A549 (cell line): ENCODE measurements at regions not wholly inside any gene's neighbourhood (a gene's known extent, or its start where the extent isn't known, plus 50 kb on each side); places are given as distances from the start of the nearest gene placed in this dataset.

Experiments used
- ATAC-seq, 2 experiments: fragments of 200-7000 bp in 1 of 2; fragments of >200 bp in 1 of 2; cut with Nextera tagmentation in 1 of 2; cut with Tn5 transposase in 1 of 2; 3 replicates each; pipeline versions ENCODE4 v1.8.0 to v1.9.1; 2018 to 2020; ENCODE audit warnings: mild to moderate bottlenecking in 1 of 2, moderate library complexity in 1 of 2
- CTCF ChIA-PET: fragments of 300-600 bp; sonication (Branson Sonifier 250); formaldehyde crosslinking; extraction: SDS; loops from one replicate; lab custom pipeline; 2021; ENCODE audit warnings: antibody characterized with exemption, inconsistent platforms; lab: Yijun Ruan, JAX
- POLR2A ChIA-PET: fragments of 350-600 bp; formaldehyde crosslinking; extraction: SDS; loops from one replicate; lab custom pipeline; 2021; ENCODE audit warnings: antibody characterized with exemption, inconsistent platforms; lab: Yijun Ruan, JAX
- DNase-seq, 2 experiments: peaks; one replicate each; pipeline versions ENCODE4 v3.0.0 to v3.0.0-alpha.2; 2011 to 2016; ENCODE audit warnings: low read depth in 1 of 2, low spot score in 1 of 2
- FAIRE-seq: peaks from 2 replicates; lab custom pipeline; 2011; peaks lifted over from hg19 to GRCh38; lab: Jason Lieb, UNC
- H3K27ac ChIP-seq, 2 experiments: fragments of >200 bp; sonication (Bioruptor Twin); formaldehyde crosslinking; 3 replicates each; pipeline ENCODE4 v1.5.1; 2016 to 2017
- H3K4me1 ChIP-seq: fragments of >200 bp; sonication (Bioruptor Twin); formaldehyde crosslinking; 3 replicates; pipeline ENCODE4 v1.6.1; 2016
- H3K4me2 ChIP-seq: fragments of >200 bp; sonication (Bioruptor Twin); formaldehyde crosslinking; 3 replicates; pipeline ENCODE4 v1.6.1; 2016
- H3K4me3 ChIP-seq: fragments of >200 bp; sonication (Bioruptor Twin); formaldehyde crosslinking; 3 replicates; pipeline ENCODE4 v1.5.1; 2016
- H3K9me3 ChIP-seq: fragments of >200 bp; sonication (Bioruptor Twin); formaldehyde crosslinking; 3 replicates; pipeline ENCODE4 v1.6.1; 2016
- CBX2 ChIP-seq: fragments of 200-600 bp; sonication (generic); IDR thresholded peaks from 2 replicates; pipeline ENCODE4 v1.6.1; 2016; ENCODE audit warnings: low read depth, mild to moderate bottlenecking, borderline replicate concordance
- CBX8 ChIP-seq: fragments of 200-600 bp; sonication (generic); IDR thresholded peaks from 2 replicates; pipeline ENCODE4 v1.6.1; 2016
- CEBPB ChIP-seq, 2 experiments: fragments of >200 bp in 1 of 2; sonication (Bioruptor Twin) in 1 of 2; formaldehyde crosslinking in 1 of 2; IDR thresholded peaks; 2 replicates each; pipeline ENCODE4 v1.6.1; 2012 to 2016
- ELK1 ChIP-seq: fragments of 150-350 bp; IDR thresholded peaks from 2 replicates; pipeline ENCODE4 v1.6.1; 2014; ENCODE audit warnings: low read depth, mild to moderate bottlenecking, low read length
- FOXS1 ChIP-seq: fragments of 250-450 bp; sonication (Bioruptor Pico); IDR thresholded peaks from 2 replicates; pipeline ENCODE4 v1.5.0; 2020; ENCODE audit warnings: mild to moderate bottlenecking, moderate library complexity
- HES2 ChIP-seq: fragments of >200 bp; sonication (Bioruptor Twin); formaldehyde crosslinking; IDR thresholded peaks from 2 replicates; pipeline ENCODE4 v1.6.1; 2016
- HEYL ChIP-seq: fragments of 250-450 bp; sonication (Bioruptor Pico); IDR thresholded peaks from 2 replicates; pipeline ENCODE4 v1.8.0; 2021; ENCODE audit warnings: mild to moderate bottlenecking, moderate library complexity
- HOXA7 ChIP-seq: fragments of 250-450 bp; sonication (Bioruptor Pico); IDR thresholded peaks from 2 replicates; pipeline ENCODE4 v1.5.0; 2020; ENCODE audit warnings: mild to moderate bottlenecking, moderate library complexity
- HOXB13 ChIP-seq: fragments of 250-450 bp; sonication (Bioruptor Pico); IDR thresholded peaks from 2 replicates; pipeline ENCODE4 v1.5.0; 2020; ENCODE audit warnings: low read depth, mild to moderate bottlenecking, moderate library complexity
- HOXB5 ChIP-seq: fragments of 250-450 bp; sonication (Bioruptor Pico); IDR thresholded peaks from 2 replicates; pipeline ENCODE4 v1.5.0; 2020; ENCODE audit warnings: mild to moderate bottlenecking, moderate library complexity
- KDM1A ChIP-seq: fragments of 200-600 bp; sonication (generic); IDR thresholded peaks from 2 replicates; pipeline ENCODE4 v1.6.1; 2016; ENCODE audit warnings: low read depth, mild to moderate bottlenecking
- NR3C1 ChIP-seq: fragments of >200 bp; sonication (Bioruptor Twin); formaldehyde crosslinking; IDR thresholded peaks from 3 replicates; pipeline ENCODE4 v1.6.1; 2017
- POLR2AphosphoS2 ChIP-seq: conservative IDR thresholded peaks from 2 replicates; pipeline ENCODE4 v1.6.1; 2012; ENCODE audit warnings: low read length, improper control_type of control experiment, inconsistent platforms
- SMC3 ChIP-seq: fragments of >200 bp; sonication (Bioruptor Twin); formaldehyde crosslinking; IDR thresholded peaks from 3 replicates; pipeline ENCODE4 v1.6.1; 2018; ENCODE audit warnings: inconsistent platforms
- TFCP2L1 ChIP-seq: fragments of 250-450 bp; sonication (Bioruptor Pico); IDR thresholded peaks from 2 replicates; pipeline ENCODE4 v1.5.0; 2021; ENCODE audit warnings: mild to moderate bottlenecking
- TP53 ChIP-seq: fragments of 250-450 bp; sonication (Bioruptor Pico); IDR thresholded peaks from 2 replicates; pipeline ENCODE4 v1.5.0; 2021; ENCODE audit warnings: mild to moderate bottlenecking, moderate library complexity
- ZC3H11A ChIP-seq: fragments of 450-650 bp; IDR thresholded peaks from 2 replicates; pipeline ENCODE4 v1.6.1; 2014; ENCODE audit warnings: antibody characterized with exemption, mild to moderate bottlenecking
- ZNF302 ChIP-seq: fragments of 250-450 bp; sonication (Bioruptor Pico); IDR thresholded peaks from 2 replicates; pipeline ENCODE4 v1.9.0; 2021; ENCODE audit warnings: inconsistent platforms, mild to moderate bottlenecking, moderate library complexity
- ZSCAN20 ChIP-seq: fragments of 250-450 bp; sonication (Bioruptor Pico); IDR thresholded peaks from 2 replicates; pipeline ENCODE4 v1.8.0; 2022; ENCODE audit warnings: mild to moderate bottlenecking, moderate library complexity
- WGBS: methylation state at CpG from one replicate; pipeline ENCODE4 v1.1.6; 2017; ENCODE audit errors: missing lambda C conversion rate; 5-methylcytosine and 5-hydroxymethylcytosine counted together
- TF ChIP-seq, protein P1 (sequence below): fragments of 250-450 bp; sonication (Bioruptor Pico); IDR thresholded peaks from 2 replicates; pipeline ENCODE4 v1.5.0; 2020; ENCODE audit warnings: low read depth, mild to moderate bottlenecking, moderate library complexity
- TF ChIP-seq, protein P2 (sequence below): fragments of 250-450 bp; sonication (Bioruptor Pico); IDR thresholded peaks from 2 replicates; pipeline ENCODE4 v1.5.0; 2021; ENCODE audit warnings: mild to moderate bottlenecking, moderate library complexity, borderline replicate concordance
- TF ChIP-seq, protein P3 (sequence below): fragments of >200 bp; sonication (Bioruptor Twin); formaldehyde crosslinking; IDR thresholded peaks from 3 replicates; pipeline ENCODE4 v1.6.1; 2016

DNA sequence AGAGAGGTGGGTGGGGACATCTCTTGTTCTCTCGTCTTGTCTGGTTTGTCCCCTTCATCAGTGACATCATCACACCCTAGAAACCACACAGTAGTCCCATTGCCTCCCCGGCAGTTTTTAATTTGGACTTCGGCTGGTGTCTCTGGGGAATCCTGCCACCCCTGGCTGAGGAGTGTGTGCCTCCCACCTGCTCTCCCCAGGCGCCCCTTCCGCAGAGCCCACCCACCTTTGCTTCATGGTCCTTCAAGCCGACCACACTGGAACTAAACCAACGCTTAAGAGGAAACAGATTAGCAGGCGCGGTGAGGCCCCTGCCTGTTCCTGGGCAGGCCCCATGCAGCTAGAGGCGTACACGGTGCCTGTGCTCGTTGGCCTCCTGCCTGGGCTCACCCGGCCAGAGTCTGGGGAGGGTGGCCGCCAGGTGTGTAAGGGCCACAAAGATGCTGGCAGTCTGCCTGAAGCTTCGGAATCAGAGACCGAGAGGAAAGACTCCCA lies 107.6 kb upstream of the SPRY4 start:
- DNase-seq (no peak), FAIRE-seq (no peak), ATAC-seq (no peak)
- no peak overlapping the region for H3K4me3 ChIP-seq
- H3K4me1 ChIP-seq = peaks cover 4% of the 10 kb centered on the region; the same call in 1 of the 3 replicates
- 86% methylated on average over 15 of the region's 16 CpGs for WGBS
- H3K27ac ChIP-seq = no peak overlapping the region
- no peak overlapping the region for H3K4me2 ChIP-seq
- no peak for TF ChIP-seq ZC3H11A
- no peak for TF ChIP-seq TP53 (CRISPR knock-in tag)
- no peaks in the 10 kb centered on the region for H3K9me3 ChIP-seq
- POLR2A ChIA-PET = no interaction called here
- CTCF ChIA-PET = no interaction called here

DNA sequence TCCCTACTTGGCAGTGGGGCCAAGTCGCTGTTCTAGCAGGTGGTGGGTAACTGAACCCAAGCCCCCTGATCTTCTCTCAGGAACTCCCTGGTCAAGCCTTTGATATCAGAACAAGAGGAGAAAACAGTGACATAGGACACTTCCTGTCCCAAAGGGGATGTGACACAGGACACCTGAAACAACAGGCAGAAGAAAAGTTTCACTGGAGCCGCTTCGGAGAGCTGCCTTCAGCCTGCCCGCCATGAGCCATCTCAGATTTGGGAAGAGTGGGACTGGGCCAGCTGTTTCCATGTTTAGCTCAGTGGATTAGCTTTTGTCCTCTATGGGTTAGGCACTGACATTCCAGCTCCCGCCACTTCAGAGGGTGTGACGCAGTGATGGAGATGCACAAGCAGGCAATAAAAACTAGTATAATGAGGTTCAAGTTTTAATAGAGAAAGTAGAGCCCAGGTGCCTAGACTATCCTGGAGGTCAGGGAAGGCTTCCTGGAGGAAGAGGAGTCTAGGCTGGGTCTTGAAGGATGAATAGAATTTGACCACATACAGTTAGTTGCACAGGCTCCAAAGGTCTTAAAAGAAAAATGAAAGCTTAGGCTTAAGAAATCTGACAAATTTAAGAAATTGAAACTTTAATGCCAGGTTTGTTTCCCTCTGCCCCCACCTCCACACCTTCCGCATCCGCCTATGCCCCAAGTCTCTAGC lies 104.1 kb upstream of the SPRY4 start:
- POLR2A ChIA-PET = no interaction called here
- no peak for FAIRE-seq

GRCh38 chr5:142428036-142428772 lies 103.4 kb upstream of the SPRY4 start:
- H3K9me3 ChIP-seq = no peaks in the 10 kb centered on the region
- H3K4me3 ChIP-seq = no peak overlapping the region
- DNase-seq = no peak
- H3K4me2 ChIP-seq = no peak overlapping the region
- no peak for FAIRE-seq
- WGBS = 77% methylated on average over 7 of the region's 7 CpGs
- no peaks in the 10 kb centered on the region for H3K4me1 ChIP-seq
- no peak for TF ChIP-seq ZSCAN20 (CRISPR knock-in tag)
- no peak for TF ChIP-seq ZC3H11A
- TF ChIP-seq HOXB5 = no peak
- no peak for TF ChIP-seq HES2
- no peak for TF ChIP-seq SMC3
- TF ChIP-seq ZNF302 = no peak
- no peak for TF ChIP-seq CBX8
- TF ChIP-seq TFCP2L1 (CRISPR knock-in tag) = no peak
- no peak for TF ChIP-seq KDM1A
- no peak for TF ChIP-seq ELK1
- TF ChIP-seq POLR2AphosphoS2 = no peak
- TF ChIP-seq CEBPB (IDR thresholded peaks at IDR 0.05) = no peak
- TF ChIP-seq, protein P1, sequence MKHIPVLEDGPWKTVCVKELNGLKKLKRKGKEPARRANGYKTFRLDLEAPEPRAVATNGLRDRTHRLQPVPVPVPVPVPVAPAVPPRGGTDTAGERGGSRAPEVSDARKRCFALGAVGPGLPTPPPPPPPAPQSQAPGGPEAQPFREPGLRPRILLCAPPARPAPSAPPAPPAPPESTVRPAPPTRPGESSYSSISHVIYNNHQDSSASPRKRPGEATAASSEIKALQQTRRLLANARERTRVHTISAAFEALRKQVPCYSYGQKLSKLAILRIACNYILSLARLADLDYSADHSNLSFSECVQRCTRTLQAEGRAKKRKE = no peak
- no peak for TF ChIP-seq CBX2
- TF ChIP-seq NR3C1 = no peak
- TF ChIP-seq, protein P2, sequence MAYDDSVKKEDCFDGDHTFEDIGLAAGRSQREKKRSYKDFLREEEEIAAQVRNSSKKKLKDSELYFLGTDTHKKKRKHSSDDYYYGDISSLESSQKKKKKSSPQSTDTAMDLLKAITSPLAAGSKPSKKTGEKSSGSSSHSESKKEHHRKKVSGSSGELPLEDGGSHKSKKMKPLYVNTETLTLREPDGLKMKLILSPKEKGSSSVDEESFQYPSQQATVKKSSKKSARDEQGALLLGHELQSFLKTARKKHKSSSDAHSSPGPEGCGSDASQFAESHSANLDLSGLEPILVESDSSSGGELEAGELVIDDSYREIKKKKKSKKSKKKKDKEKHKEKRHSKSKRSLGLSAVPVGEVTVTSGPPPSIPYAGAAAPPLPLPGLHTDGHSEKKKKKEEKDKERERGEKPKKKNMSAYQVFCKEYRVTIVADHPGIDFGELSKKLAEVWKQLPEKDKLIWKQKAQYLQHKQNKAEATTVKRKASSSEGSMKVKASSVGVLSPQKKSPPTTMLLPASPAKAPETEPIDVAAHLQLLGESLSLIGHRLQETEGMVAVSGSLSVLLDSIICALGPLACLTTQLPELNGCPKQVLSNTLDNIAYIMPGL (CRISPR knock-in tag) = no peak
- TF ChIP-seq, protein P3, sequence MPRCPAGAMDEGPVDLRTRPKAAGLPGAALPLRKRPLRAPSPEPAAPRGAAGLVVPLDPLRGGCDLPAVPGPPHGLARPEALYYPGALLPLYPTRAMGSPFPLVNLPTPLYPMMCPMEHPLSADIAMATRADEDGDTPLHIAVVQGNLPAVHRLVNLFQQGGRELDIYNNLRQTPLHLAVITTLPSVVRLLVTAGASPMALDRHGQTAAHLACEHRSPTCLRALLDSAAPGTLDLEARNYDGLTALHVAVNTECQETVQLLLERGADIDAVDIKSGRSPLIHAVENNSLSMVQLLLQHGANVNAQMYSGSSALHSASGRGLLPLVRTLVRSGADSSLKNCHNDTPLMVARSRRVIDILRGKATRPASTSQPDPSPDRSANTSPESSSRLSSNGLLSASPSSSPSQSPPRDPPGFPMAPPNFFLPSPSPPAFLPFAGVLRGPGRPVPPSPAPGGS = no peak
- TF ChIP-seq HEYL (CRISPR knock-in tag) = no peak
- ChIA-PET POLR2A (no interaction called here), CTCF (no interaction called here)
- H3K27ac ChIP-seq = no peak overlapping the region
- no peak for ATAC-seq

More for the DNA sequence above, 104.1 kb upstream of the SPRY4 start:
- no peak for ATAC-seq
- Histone ChIP-seq H3K4me3 (no peak overlapping the region), H3K27ac (no peak overlapping the region), H3K4me2 (no peak overlapping the region), H3K4me1 (peaks cover 4% of the 10 kb centered on the region; the same call in 1 of the 3 replicates), H3K9me3 (no peaks in the 10 kb centered on the region)
- 85% methylated on average over 8 of the region's 8 CpGs for WGBS
- no peak for DNase-seq
- CTCF ChIA-PET = no interaction called here
- TF ChIP-seq FOXS1 (CRISPR knock-in tag) (no peak), HOXA7 (no peak), HOXB13 (CRISPR knock-in tag) (no peak), ZNF302 (no peak)
- TF ChIP-seq, all 56 proteins: peak for 0
